A549 (cell line): ENCODE measurements at regions not wholly inside any gene's neighbourhood (a gene's known extent, or its start where the extent isn't known, plus 50 kb on each side); places are given as distances from the start of the nearest gene placed in this dataset.

Experiments
- ATAC-seq, 2 experiments: fragments of 200-7000 bp in 1 of 2; fragments of >200 bp in 1 of 2; cut with Nextera tagmentation in 1 of 2; cut with Tn5 transposase in 1 of 2; 3 replicates each; pipeline versions ENCODE4 v1.8.0 to v1.9.1; 2018 to 2020; ENCODE audit warnings: mild to moderate bottlenecking in 1 of 2, moderate library complexity in 1 of 2
- CTCF ChIA-PET: fragments of 300-600 bp; sonication (Branson Sonifier 250); formaldehyde crosslinking; extraction: SDS; loops from one replicate; lab custom pipeline; 2021; ENCODE audit warnings: antibody characterized with exemption, inconsistent platforms; lab: Yijun Ruan, JAX
- POLR2A ChIA-PET: fragments of 350-600 bp; formaldehyde crosslinking; extraction: SDS; loops from one replicate; lab custom pipeline; 2021; ENCODE audit warnings: antibody characterized with exemption, inconsistent platforms; lab: Yijun Ruan, JAX
- DNase-seq, 2 experiments: peaks; one replicate each; pipeline versions ENCODE4 v3.0.0 to v3.0.0-alpha.2; 2011 to 2016; ENCODE audit warnings: low read depth in 1 of 2, low spot score in 1 of 2
- FAIRE-seq: peaks from 2 replicates; lab custom pipeline; 2011; peaks lifted over from hg19 to GRCh38; lab: Jason Lieb, UNC
- H3K27ac ChIP-seq, 2 experiments: fragments of >200 bp; sonication (Bioruptor Twin); formaldehyde crosslinking; 3 replicates each; pipeline ENCODE4 v1.5.1; 2016 to 2017
- H3K4me1 ChIP-seq: fragments of >200 bp; sonication (Bioruptor Twin); formaldehyde crosslinking; 3 replicates; pipeline ENCODE4 v1.6.1; 2016
- H3K4me2 ChIP-seq: fragments of >200 bp; sonication (Bioruptor Twin); formaldehyde crosslinking; 3 replicates; pipeline ENCODE4 v1.6.1; 2016
- H3K4me3 ChIP-seq: fragments of >200 bp; sonication (Bioruptor Twin); formaldehyde crosslinking; 3 replicates; pipeline ENCODE4 v1.5.1; 2016
- H3K9me3 ChIP-seq: fragments of >200 bp; sonication (Bioruptor Twin); formaldehyde crosslinking; 3 replicates; pipeline ENCODE4 v1.6.1; 2016
- CHD2 ChIP-seq: fragments of 150-350 bp; IDR thresholded peaks from 2 replicates; pipeline ENCODE4 v1.6.1; 2014; ENCODE audit warnings: low read length; ENCODE audit not compliant: partially characterized antibody
- CHD4 ChIP-seq: fragments of 200-600 bp; sonication (generic); IDR thresholded peaks from 2 replicates; pipeline ENCODE4 v1.6.1; 2016; ENCODE audit warnings: antibody characterized with exemption, mild to moderate bottlenecking, borderline replicate concordance
- EHF ChIP-seq: fragments of 250-450 bp; sonication (Bioruptor Pico); IDR thresholded peaks from 2 replicates; pipeline ENCODE4 v1.5.0; 2020; ENCODE audit warnings: mild to moderate bottlenecking
- ELK1 ChIP-seq: fragments of 150-350 bp; IDR thresholded peaks from 2 replicates; pipeline ENCODE4 v1.6.1; 2014; ENCODE audit warnings: low read depth, mild to moderate bottlenecking, low read length
- EP300 ChIP-seq, 2 experiments: fragments of >200 bp; sonication (Bioruptor Twin); formaldehyde crosslinking; IDR thresholded peaks; 2 replicates in 1 of 2; 3 replicates in 1 of 2; pipeline ENCODE4 v1.6.1; 2016 to 2017
- ESRRA ChIP-seq: fragments of 150-350 bp; IDR thresholded peaks from 2 replicates; pipeline ENCODE4 v1.6.1; 2014; ENCODE audit warnings: mild to moderate bottlenecking, low read length, borderline replicate concordance
- FOSL2 ChIP-seq, 2 experiments: fragments of 450-650 bp in 1 of 2; fragments of >200 bp in 1 of 2; sonication (Bioruptor Twin) in 1 of 2; formaldehyde crosslinking; IDR thresholded peaks; 2 replicates each; pipeline versions ENCODE4 v1.5.0 to v1.6.1; 2016 to 2020; ENCODE audit warnings: mild to moderate bottlenecking in 1 of 2, moderate library complexity in 1 of 2
- FOXS1 ChIP-seq: fragments of 250-450 bp; sonication (Bioruptor Pico); IDR thresholded peaks from 2 replicates; pipeline ENCODE4 v1.5.0; 2020; ENCODE audit warnings: mild to moderate bottlenecking, moderate library complexity
- GATA3 ChIP-seq: IDR thresholded peaks from 2 replicates; pipeline ENCODE4 v1.6.1; 2012; ENCODE audit warnings: borderline replicate concordance
- HOXB13 ChIP-seq: fragments of 250-450 bp; sonication (Bioruptor Pico); IDR thresholded peaks from 2 replicates; pipeline ENCODE4 v1.5.0; 2020; ENCODE audit warnings: low read depth, mild to moderate bottlenecking, moderate library complexity
- JUNB ChIP-seq: fragments of >200 bp; sonication (Bioruptor Twin); formaldehyde crosslinking; IDR thresholded peaks from 2 replicates; pipeline ENCODE4 v1.6.1; 2016
- KDM1A ChIP-seq: fragments of 200-600 bp; sonication (generic); IDR thresholded peaks from 2 replicates; pipeline ENCODE4 v1.6.1; 2016; ENCODE audit warnings: low read depth, mild to moderate bottlenecking
- MAZ ChIP-seq: fragments of 150-350 bp; IDR thresholded peaks from 2 replicates; pipeline ENCODE4 v1.6.1; 2014; ENCODE audit warnings: antibody characterized with exemption, low read depth, low read length, borderline replicate concordance
- NFE2L2 ChIP-seq: fragments of 150-350 bp; conservative IDR thresholded peaks from 2 replicates; pipeline ENCODE4 v1.6.1; 2014; ENCODE audit warnings: low read length
- NPAS2 ChIP-seq: fragments of 250-450 bp; sonication (Bioruptor Pico); IDR thresholded peaks from 2 replicates; pipeline ENCODE4 v1.8.0; 2022; ENCODE audit warnings: mild to moderate bottlenecking, moderate library complexity, borderline replicate concordance
- RAD21 ChIP-seq, 2 experiments: fragments of >200 bp in 1 of 2; sonication (Bioruptor Twin) in 1 of 2; formaldehyde crosslinking in 1 of 2; IDR thresholded peaks in 1 of 2; conservative IDR thresholded peaks in 1 of 2; 2 replicates in 1 of 2; 3 replicates in 1 of 2; pipeline ENCODE4 v1.6.1; 2012 to 2018; ENCODE audit warnings: inconsistent platforms in 1 of 2
- RARB ChIP-seq: fragments of 250-450 bp; sonication (Bioruptor Pico); IDR thresholded peaks from 2 replicates; pipeline ENCODE4 v1.8.0; 2021; ENCODE audit warnings: mild to moderate bottlenecking, moderate library complexity
- RCOR1 ChIP-seq: fragments of 150-350 bp; IDR thresholded peaks from 2 replicates; pipeline ENCODE4 v1.6.1; 2014; ENCODE audit warnings: antibody characterized with exemption, low read length, low read depth
- REST ChIP-seq: fragments of 200-600 bp; sonication (generic); IDR thresholded peaks from 2 replicates; pipeline ENCODE4 v1.6.1; 2016; ENCODE audit warnings: antibody characterized with exemption, mild to moderate bottlenecking, moderate library complexity
- RNF2 ChIP-seq: fragments of 200-600 bp; sonication (generic); IDR thresholded peaks from 2 replicates; pipeline ENCODE4 v1.6.1; 2016; ENCODE audit warnings: low read depth, mild to moderate bottlenecking, antibody characterized with exemption, moderate library complexity, borderline replicate concordance
- SMC3 ChIP-seq: fragments of >200 bp; sonication (Bioruptor Twin); formaldehyde crosslinking; IDR thresholded peaks from 3 replicates; pipeline ENCODE4 v1.6.1; 2018; ENCODE audit warnings: inconsistent platforms
- TFCP2L1 ChIP-seq: fragments of 250-450 bp; sonication (Bioruptor Pico); IDR thresholded peaks from 2 replicates; pipeline ENCODE4 v1.5.0; 2021; ENCODE audit warnings: mild to moderate bottlenecking
- TP53 ChIP-seq: fragments of 250-450 bp; sonication (Bioruptor Pico); IDR thresholded peaks from 2 replicates; pipeline ENCODE4 v1.5.0; 2021; ENCODE audit warnings: mild to moderate bottlenecking, moderate library complexity
- ZNF302 ChIP-seq: fragments of 250-450 bp; sonication (Bioruptor Pico); IDR thresholded peaks from 2 replicates; pipeline ENCODE4 v1.9.0; 2021; ENCODE audit warnings: inconsistent platforms, mild to moderate bottlenecking, moderate library complexity
- ZSCAN20 ChIP-seq: fragments of 250-450 bp; sonication (Bioruptor Pico); IDR thresholded peaks from 2 replicates; pipeline ENCODE4 v1.8.0; 2022; ENCODE audit warnings: mild to moderate bottlenecking, moderate library complexity
- WGBS: methylation state at CpG from one replicate; pipeline ENCODE4 v1.1.6; 2017; ENCODE audit errors: missing lambda C conversion rate; 5-methylcytosine and 5-hydroxymethylcytosine counted together
- TF ChIP-seq, protein P1 (sequence below): fragments of 250-450 bp; sonication (Bioruptor Pico); IDR thresholded peaks from 2 replicates; pipeline ENCODE4 v1.5.0; 2020; ENCODE audit warnings: low read depth, mild to moderate bottlenecking, moderate library complexity
- TF ChIP-seq, protein P2 (sequence below): IDR thresholded peaks from 2 replicates; pipeline ENCODE4 v1.6.1; 2012; ENCODE audit warnings: low read depth, borderline replicate concordance
- TF ChIP-seq, protein P3 (sequence below): IDR thresholded peaks from 2 replicates; pipeline ENCODE4 v1.6.1; 2012
- TF ChIP-seq, protein P4 (sequence below): IDR thresholded peaks from 2 replicates; pipeline ENCODE4 v1.6.1; 2012

- Histone ChIP-seq H3K4me1 (no peaks in the 10 kb centered on the region), H3K4me2 (no peak overlapping the region), H3K4me3 (no peak overlapping the region), H3K27ac (no peak overlapping the region), H3K9me3 (no peaks in the 10 kb centered on the region)
- TF ChIP-seq TP53 (no peak), CHD2 (no peak), RARB (CRISPR knock-in tag) (no peak), SMC3 (no peak), ZSCAN20 (CRISPR knock-in tag) (no peak), GATA3 (no peak), ELK1 (no peak), ZNF302 (CRISPR knock-in tag) (no peak), RAD21 (conservative IDR thresholded peaks at IDR 0.05 in 1 of 2, IDR thresholded peaks at IDR 0.05 in 1 of 2) (no peak), EHF (CRISPR knock-in tag) (no peak), JUNB (no peak), RNF2 (no peak), FOXS1 (CRISPR knock-in tag) (no peak), NFE2L2 (no peak), TFCP2L1 (CRISPR knock-in tag) (no peak), FOSL2 (IDR thresholded peaks at IDR 0.05) (no peak), FOSL2 (CRISPR knock-in tag; IDR thresholded peaks at IDR 0.05) (no peak)
- TF ChIP-seq, protein P1, sequence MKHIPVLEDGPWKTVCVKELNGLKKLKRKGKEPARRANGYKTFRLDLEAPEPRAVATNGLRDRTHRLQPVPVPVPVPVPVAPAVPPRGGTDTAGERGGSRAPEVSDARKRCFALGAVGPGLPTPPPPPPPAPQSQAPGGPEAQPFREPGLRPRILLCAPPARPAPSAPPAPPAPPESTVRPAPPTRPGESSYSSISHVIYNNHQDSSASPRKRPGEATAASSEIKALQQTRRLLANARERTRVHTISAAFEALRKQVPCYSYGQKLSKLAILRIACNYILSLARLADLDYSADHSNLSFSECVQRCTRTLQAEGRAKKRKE (CRISPR knock-in tag): no peak
- TF ChIP-seq, protein P2, sequence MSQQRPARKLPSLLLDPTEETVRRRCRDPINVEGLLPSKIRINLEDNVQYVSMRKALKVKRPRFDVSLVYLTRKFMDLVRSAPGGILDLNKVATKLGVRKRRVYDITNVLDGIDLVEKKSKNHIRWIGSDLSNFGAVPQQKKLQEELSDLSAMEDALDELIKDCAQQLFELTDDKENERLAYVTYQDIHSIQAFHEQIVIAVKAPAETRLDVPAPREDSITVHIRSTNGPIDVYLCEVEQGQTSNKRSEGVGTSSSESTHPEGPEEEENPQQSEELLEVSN: no peak
- 0% methylated on average over 1 of the region's 1 CpG for WGBS
- FAIRE-seq (no peak), ATAC-seq (no peak), DNase-seq (no peak)
- POLR2A ChIA-PET: no interaction called here
- CTCF ChIA-PET: no interaction called here
Observed at GRCh38 chrX:142828129-142828528, 197.6 kb upstream of the SPANXN4 start.

GRCh38 chrX:142831961-142832530, 193.7 kb upstream of the SPANXN4 start:
- no peak overlapping the region for H3K27ac ChIP-seq
- POLR2A ChIA-PET: no interaction called here
- no peaks in the 10 kb centered on the region for H3K9me3 ChIP-seq
- FAIRE-seq (no peak), DNase-seq (no peak), ATAC-seq (no peak)
- H3K4me1 ChIP-seq: no peaks in the 10 kb centered on the region
- H3K4me3 ChIP-seq: no peak overlapping the region
- CTCF ChIA-PET: no interaction called here
- WGBS: 4% methylated on average over 3 of the region's 3 CpGs
- no peak overlapping the region for H3K4me2 ChIP-seq
- TF ChIP-seq NPAS2 (CRISPR knock-in tag) (no peak), ESRRA (no peak), ELK1 (no peak), EP300 (IDR thresholded peaks at IDR 0.05) (no peak), CHD4 (no peak), EHF (CRISPR knock-in tag) (no peak), GATA3 (no peak), HOXB13 (CRISPR knock-in tag) (no peak), KDM1A (no peak), REST (no peak), RCOR1 (no peak), MAZ (no peak)
- TF ChIP-seq, protein P3, sequence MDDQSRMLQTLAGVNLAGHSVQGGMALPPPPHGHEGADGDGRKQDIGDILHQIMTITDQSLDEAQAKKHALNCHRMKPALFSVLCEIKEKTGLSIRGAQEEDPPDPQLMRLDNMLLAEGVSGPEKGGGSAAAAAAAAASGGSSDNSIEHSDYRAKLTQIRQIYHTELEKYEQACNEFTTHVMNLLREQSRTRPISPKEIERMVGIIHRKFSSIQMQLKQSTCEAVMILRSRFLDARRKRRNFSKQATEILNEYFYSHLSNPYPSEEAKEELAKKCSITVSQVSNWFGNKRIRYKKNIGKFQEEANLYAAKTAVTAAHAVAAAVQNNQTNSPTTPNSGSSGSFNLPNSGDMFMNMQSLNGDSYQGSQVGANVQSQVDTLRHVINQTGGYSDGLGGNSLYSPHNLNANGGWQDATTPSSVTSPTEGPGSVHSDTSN: no peak
- TF ChIP-seq, protein P4, sequence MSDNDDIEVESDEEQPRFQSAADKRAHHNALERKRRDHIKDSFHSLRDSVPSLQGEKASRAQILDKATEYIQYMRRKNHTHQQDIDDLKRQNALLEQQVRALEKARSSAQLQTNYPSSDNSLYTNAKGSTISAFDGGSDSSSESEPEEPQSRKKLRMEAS: no peak
